GM19035 (cell line): ENCODE measurements at regions not wholly inside any gene's neighbourhood (a gene's known extent, or its start where the extent isn't known, plus 50 kb on each side); places are given as distances from the start of the nearest gene placed in this dataset.
"Not testable (repeated sequence)": the region's sequence is repeated elsewhere in the genome, so short reads cannot be mapped to it uniquely, and the experiment has no call there.

ENCODE experiments used
- ATAC-seq: cut with Tn5 transposase; IDR thresholded peaks from one replicate; pipeline ENCODE4 v1.9.1; 2021; ENCODE audit not compliant: unreplicated experiment

GRCh38 chr14:87260460-87260859 is 732.5 kb downstream of the GALC start:
- ATAC-seq: no peak

DNA sequence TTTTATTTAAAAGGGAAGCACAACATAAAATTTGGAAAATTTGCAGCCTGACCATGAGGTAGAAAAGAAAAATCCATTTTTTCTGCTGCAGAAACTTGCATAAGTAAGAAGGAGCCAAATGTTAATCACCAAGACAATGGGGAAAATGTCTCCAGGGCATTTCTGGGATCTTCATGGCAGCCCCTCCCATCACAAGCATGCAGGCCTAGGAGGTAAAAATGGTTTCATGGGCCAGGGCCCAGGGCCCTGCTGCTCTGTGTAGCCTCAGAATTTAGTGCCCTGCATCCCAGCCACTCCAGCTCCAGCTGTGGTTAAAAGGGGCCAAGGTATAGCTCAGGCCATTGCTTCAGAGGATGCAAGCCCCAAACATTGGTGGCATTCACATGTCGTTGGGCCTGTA is 735.6 kb downstream of the GALC start:
- ATAC-seq: no peak

- ATAC-seq: no peak
Observed at GRCh38 chr14:87255058-87255457, 737.9 kb downstream of the GALC start.

- ATAC-seq: no peak
Observed at GRCh38 chr14:87254331-87254874, 738.6 kb downstream of the GALC start.

DNA sequence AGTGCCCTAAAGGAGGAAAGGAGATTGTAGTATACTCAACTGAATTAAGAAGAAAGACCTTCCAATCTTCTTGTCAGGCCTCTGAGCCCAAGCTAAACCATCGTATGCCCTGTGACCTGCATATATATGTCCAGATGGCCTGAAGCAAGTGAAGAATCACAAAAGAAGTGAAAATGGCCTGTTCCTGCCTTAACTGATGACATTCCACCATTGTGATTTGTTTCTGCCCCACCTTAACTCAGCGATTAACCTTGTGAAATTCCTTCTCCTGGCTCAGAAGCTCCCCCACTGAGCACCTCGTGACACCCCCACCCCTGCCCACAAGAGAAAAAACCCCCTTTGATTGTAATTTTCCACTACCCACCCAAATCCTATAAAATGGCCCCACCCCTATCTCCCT is 739.2 kb downstream of the GALC start:
- not testable (repeated sequence) for ATAC-seq

GRCh38 chr14:87252103-87252502 is 740.9 kb downstream of the GALC start:
- ATAC-seq: no peak

DNA sequence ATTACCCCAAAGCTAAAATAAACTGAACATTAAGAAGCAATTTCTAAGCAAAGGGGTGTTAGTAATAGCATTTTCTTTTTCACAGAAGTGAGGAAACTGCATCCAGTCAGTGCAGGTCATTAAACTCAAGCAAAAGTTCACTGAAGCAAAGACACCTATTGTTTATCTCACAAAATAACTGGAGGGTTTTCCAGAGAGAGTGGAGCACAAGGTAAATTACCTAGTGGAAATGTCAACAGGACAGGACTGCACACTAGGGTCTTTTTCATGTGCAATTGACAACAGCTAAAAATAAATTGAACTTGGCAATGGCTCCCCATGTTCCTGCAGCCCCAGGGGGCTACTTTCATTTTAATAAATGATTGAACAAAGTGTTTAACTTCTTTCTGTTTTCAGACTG is 742.0 kb downstream of the GALC start:
- no peak for ATAC-seq

GRCh38 chr14:87241018-87241768 is 751.8 kb downstream of the GALC start:
- ATAC-seq: no peak

GRCh38 chr14:87240319-87240718 is 752.7 kb downstream of the GALC start:
- not testable (repeated sequence) for ATAC-seq

DNA sequence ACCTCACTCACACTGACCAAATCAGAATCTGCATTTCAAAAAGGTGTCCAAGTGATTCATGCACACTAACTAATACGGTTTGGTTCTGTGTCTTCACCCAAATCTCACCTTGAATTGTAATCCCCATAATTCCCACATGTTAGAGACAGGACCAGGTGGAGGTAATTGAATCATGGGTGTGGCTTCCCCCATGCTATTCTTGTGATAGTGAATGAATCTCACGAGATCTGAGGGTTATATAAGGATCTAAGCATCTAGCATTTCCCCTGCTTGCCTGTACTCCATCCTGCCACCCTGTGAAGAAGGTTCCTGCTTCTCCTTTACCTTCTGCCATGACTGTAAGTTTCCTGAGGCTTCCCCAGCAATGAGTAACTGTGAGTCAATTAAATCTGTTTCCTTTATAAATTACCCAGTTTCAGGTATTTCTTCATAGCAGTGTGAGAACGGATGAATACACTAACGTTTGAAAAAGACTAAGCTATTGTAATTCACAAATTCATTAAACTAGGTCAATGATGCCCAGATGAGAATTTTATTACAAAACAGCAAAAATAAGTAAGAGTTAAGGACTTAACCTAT is 759.1 kb downstream of the GALC start:
- no peak for ATAC-seq

DNA sequence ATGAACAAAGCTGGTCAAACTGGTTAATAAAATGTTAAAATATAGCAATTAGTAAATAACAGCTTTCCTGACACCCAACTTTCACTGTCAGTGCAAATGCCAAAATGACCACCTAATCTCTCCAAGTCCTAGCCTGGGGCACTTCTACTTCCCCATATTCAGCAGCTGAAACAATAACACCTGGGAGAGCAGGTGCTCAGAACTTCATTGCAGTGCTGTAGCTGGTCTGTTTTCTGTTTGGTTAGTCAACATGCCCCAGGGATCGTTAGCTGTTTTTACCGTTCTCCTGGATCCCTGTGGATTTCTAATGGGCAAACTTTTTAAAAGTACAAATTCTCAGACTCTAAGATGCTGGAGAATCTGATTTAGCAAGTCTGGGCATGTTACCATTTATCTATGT is 759.7 kb downstream of the GALC start:
- no peak for ATAC-seq

DNA sequence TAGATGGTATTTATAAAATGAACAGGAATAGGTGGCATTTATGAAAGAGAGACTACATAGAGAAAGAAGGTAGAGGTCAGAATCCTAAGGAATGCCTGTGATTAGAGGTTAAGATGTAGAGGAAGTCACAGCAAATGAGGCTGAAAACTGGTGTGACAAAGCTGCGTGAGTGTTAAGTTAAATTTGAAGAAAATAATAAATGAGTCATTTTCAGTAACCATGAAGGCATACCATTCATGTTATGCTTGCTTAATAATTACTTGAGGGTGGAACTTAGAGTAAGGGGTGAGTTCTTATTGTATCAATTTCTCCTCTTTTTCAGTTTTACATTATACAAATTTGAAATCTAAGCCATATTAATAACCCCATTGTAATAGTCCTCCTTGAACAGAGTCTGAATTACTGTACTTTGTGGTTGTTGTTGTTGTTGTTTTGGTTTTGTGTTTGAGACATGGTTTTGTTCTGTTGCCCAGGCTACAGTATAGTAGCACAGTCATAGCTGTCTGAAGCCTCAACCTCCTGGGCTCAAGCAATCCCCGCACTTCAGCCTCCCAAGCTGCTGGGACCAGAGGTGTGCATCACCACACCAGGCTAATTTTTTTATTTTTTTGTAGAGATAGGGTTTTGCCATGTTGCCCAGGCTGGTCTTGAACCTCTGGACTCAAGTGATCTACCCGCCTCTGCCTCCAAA is 761.5 kb downstream of the GALC start:
- ATAC-seq: no peak

GRCh38 chr14:87230726-87231125 is 762.3 kb downstream of the GALC start:
- no peak for ATAC-seq

DNA sequence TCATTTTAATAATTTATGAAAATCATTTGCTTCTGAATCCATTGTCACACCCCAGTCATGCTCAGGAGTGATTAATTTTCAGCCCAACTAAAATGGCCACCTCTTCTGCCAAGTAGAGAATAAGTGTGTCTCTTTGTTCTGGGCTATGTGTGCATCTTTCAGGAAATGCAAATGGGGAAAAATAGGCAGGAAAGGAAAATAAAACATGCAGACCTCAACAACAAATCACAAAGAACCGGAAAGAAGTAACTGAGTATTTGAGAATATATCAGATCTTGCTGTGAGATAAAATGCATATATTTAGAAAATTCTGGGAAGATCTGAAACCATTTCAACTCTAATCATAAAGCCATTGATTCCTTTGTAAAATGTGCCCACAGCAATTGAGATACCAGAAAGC is 763.9 kb downstream of the GALC start:
- no peak for ATAC-seq

GRCh38 chr14:87217023-87217422 is 776.0 kb downstream of the GALC start:
- no peak for ATAC-seq

DNA sequence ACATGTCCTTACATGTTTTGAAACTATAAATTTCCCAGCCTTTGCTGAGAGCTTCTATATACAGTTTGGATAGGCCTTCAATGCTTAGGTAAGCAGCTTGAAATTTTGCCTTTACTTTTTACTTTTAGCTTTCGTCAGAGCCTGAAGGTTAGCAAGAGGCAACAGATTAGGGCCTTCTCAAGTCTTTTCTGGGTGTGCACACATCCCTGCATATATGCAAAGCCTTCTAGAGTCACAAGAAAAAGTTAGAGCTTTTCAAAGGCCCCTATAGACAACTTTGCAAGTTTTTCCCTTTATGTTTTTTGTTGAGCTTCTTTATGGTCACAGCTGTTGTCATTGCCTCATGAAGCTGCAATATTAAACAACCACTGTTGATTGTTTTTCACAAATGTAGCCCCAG is 778.4 kb downstream of the GALC start:
- ATAC-seq: no peak

- no peak for ATAC-seq
Observed at GRCh38 chr14:87207756-87208155, 785.2 kb downstream of the GALC start.

DNA sequence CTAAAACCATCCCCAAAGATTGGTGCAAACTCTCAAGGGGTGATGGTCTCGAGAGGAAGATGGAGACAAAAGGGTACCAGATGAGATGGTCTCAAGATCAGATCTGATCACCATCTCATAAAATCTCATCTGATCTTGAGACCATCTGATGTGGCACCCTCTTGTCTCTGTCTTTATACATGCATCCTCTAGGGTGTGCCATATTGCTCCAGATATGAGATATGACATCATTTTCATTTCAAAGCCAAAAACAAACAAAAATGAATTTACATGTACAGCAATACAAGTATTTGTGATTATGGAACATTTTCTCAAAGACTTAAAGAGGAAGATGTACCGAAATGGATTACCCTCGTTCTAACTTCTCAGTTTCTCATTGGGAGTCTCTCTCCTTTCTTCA is 787.2 kb downstream of the GALC start:
- no peak for ATAC-seq

DNA sequence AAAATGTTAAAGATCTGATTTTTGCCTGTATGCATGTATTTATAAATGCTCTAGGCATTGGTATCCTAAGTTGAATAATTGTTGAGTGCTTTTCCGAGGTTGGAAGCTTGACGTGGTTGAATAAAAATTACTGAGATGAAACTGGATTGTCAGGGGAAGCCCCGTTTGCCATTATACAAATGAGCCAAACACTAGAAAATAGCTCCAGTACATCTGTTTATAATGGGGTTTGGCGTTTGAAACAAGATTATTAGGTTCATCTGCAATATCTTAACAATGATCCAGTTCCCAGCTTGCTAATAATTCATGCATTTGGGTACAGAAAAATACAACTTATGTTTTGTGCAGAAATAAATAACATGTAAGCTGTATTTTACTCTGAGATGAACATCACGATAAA is 789.6 kb downstream of the GALC start:
- ATAC-seq: no peak

- ATAC-seq: no peak
Observed at GRCh38 chr14:87199381-87199780, 793.6 kb downstream of the GALC start.

DNA sequence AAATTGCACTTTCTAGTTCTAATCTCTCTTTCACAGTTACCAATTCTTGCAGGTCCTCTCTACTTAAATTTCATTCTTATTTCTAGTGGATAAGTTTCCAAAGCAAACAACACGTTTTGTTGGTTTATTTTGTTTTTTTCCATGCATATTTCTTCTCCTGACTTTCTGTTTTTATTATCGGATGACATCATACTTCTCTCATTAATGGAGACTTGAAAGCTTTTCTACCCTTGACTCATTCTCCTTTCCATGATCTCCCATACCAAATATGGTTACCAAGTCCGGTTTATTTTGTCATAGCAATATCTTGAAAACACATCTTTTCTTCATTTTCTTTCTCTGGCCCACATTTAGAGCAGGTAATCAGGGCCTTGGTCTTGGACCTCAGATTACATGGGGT is 796.5 kb downstream of the GALC start:
- no peak for ATAC-seq

DNA sequence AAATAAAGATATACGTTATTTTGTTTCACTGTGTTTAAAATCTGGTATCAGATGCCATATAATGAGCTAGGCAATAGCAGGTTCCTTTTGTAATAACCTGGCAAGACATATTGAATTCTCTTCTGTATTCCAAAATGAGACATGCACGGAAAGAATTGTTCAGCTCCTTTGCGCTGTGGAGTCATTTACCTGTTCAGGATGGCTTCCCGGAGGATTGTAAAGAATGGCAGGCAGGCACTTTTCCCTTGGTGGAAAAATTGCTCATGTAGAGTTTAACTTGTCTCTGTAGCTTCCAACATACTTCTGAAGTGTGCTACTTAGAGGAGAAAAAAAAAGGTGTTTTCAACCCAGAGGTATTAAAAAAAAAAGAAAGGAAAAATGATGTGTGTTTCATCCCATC is 805.2 kb downstream of the GALC start:
- no peak for ATAC-seq
